Body of pancreas (tissue), 4 donors: ENCODE measurements at regions not wholly inside any gene's neighbourhood (a gene's known extent, or its start where the extent isn't known, plus 50 kb on each side); places are given as distances from the start of the nearest gene placed in this dataset.
"Not testable (repeated sequence)": the region's sequence is repeated elsewhere in the genome, so short reads cannot be mapped to it uniquely, and the experiment has no call there.

Source experiments
- ATAC-seq: fragments of 150-250 bp; one replicate; pipeline ENCODE4 v1.9.1; 2016
- DNase-seq, 4 donors: peaks; one replicate each; pipeline ENCODE4 v3.0.0-alpha.2; 2019
- H3K27ac ChIP-seq, 4 donors: fragments of 200-600 bp; sonication (generic); 1 replicate in 3 of 4; 2 replicates in 1 of 4; pipeline versions ENCODE4 v1.5.1 to v1.6.1; 2016 to 2019; ENCODE audit warnings: mild to moderate bottlenecking in 1 of 4, mixed read lengths in 1 of 4, moderate library complexity in 1 of 4
- H3K27me3 ChIP-seq, 2 donors: fragments of 200-600 bp; sonication (generic); one replicate each; pipeline ENCODE4 v1.6.0; 2016; ENCODE audit warnings: mild to moderate bottlenecking in 1 of 2
- H3K36me3 ChIP-seq, 2 donors: fragments of 200-600 bp; sonication (generic); replicated peaks in 1 of 2; 2 replicates each; pipeline ENCODE4 v1.5.1; 2016; ENCODE audit warnings: low read depth in 2 of 2; ENCODE audit not compliant: insufficient read depth in 1 of 2
- H3K4me1 ChIP-seq: fragments of 200-600 bp; sonication (generic); one replicate; pipeline ENCODE4 v1.6.0; 2016
- H3K4me3 ChIP-seq, 2 donors: fragments of 200-600 bp; sonication (generic); 1 replicate in 1 of 2; 2 replicates in 1 of 2; pipeline ENCODE4 v1.5.1; 2016 to 2019
- H3K9me3 ChIP-seq, 3 donors: fragments of 200-600 bp; sonication (generic); 1 replicate in 2 of 3; 2 replicates in 1 of 3; pipeline ENCODE4 v1.5.1; 2016
- POLR2A ChIP-seq, 3 donors: fragments of 450-650 bp; IDR thresholded peaks; one replicate each; pipeline ENCODE4 v1.6.1; 2016; ENCODE audit warnings: antibody characterized with exemption in 3 of 3, mild to moderate bottlenecking in 2 of 3
- WGBS, 2 donors: methylation state at CpG; one replicate each; pipeline ENCODE4 v1.1.5; 2017; 5-methylcytosine and 5-hydroxymethylcytosine counted together
- intact Hi-C: fragments of 100-400 bp; cut with DNase I; formaldehyde crosslinking; loops from one replicate; pipeline ENCODE4 v1.15.1; 2023
- TF ChIP-seq, protein P1 (sequence below), 7 experiments: fragments of 450-650 bp in 4 of 7; fragments of 200-600 bp in 3 of 7; sonication (generic) in 3 of 7; IDR thresholded peaks; one replicate each; pipeline ENCODE4 v1.5.1; 2016 to 2019; ENCODE audit warnings: antibody characterized with exemption in 7 of 7

- H3K9me3 ChIP-seq, result no peaks in the 10 kb centered on the region
- H3K36me3 ChIP-seq, result no peaks in the 10 kb centered on the region
- 60 to 76% methylated on average over 2 to 3 of the region's 3 CpGs for WGBS, 2 donors
- no peak for DNase-seq
- TF ChIP-seq POLR2A (IDR thresholded peaks at IDR 0.05), result no peak
- TF ChIP-seq, protein P1, sequence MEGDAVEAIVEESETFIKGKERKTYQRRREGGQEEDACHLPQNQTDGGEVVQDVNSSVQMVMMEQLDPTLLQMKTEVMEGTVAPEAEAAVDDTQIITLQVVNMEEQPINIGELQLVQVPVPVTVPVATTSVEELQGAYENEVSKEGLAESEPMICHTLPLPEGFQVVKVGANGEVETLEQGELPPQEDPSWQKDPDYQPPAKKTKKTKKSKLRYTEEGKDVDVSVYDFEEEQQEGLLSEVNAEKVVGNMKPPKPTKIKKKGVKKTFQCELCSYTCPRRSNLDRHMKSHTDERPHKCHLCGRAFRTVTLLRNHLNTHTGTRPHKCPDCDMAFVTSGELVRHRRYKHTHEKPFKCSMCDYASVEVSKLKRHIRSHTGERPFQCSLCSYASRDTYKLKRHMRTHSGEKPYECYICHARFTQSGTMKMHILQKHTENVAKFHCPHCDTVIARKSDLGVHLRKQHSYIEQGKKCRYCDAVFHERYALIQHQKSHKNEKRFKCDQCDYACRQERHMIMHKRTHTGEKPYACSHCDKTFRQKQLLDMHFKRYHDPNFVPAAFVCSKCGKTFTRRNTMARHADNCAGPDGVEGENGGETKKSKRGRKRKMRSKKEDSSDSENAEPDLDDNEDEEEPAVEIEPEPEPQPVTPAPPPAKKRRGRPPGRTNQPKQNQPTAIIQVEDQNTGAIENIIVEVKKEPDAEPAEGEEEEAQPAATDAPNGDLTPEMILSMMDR (IDR thresholded peaks at IDR 0.05), result no peak
- peaks cover 4% of the 10 kb centered on the region for H3K4me1 ChIP-seq
- no peak overlapping the region for H3K4me3 ChIP-seq
- no peaks in the 10 kb centered on the region for H3K27me3 ChIP-seq
- H3K27ac ChIP-seq, result no peak overlapping the region
- intact Hi-C loops, result no loop called here
- ATAC-seq, result no peak
Observed at GRCh38 chrX:55163171-55163570, 57.0 kb upstream of the PAGE5 start.

- H3K27ac ChIP-seq, H3K36me3 ChIP-seq, H3K4me1 ChIP-seq, intact Hi-C loops, DNase-seq, H3K27me3 ChIP-seq, ATAC-seq, H3K9me3 ChIP-seq, H3K4me3 ChIP-seq: not testable (repeated sequence)
- WGBS, 2 donors, result 55 to 64% methylated on average over 3 to 4 of the region's 4 CpGs
Observed at GRCh38 chrX:55165026-55165425, 55.1 kb upstream of the PAGE5 start.

DNA sequence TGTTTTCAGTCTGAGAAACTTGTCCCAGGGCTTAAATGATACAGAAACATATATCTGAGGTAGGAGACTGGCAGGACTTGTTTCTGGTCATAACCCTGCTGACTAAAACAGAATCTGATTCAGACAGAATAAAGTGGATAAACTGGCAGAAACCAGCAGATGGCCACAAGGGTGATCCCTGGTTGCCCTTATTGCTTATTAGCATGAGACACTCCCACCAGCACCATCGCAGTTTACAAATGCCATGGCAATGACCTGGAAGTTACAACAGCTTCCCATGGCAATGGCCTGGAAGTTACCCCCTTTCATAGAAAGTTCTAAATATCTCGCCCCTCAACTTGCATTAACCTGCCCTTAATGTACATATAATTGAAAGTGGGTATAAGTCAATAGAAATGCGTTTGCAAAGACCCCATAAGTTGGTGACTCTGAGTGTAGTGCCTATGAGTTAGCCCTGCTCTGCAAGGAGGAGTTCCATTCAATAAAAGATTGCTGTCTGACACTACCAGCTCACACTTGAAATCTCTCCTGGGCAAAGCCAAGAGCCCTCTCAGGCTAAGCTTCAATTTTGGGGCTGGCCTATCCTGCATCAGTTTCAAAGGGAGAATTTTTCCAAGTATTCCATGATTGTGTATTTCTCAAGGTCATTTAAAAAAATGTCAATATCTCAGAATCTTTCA is 52.9 kb upstream of the PAGE5 start:
- H3K4me1 ChIP-seq, result no peaks in the 10 kb centered on the region
- H3K4me3 ChIP-seq, result no peak overlapping the region
- WGBS, 2 donors, result 57 to 61% methylated on average over 3 of the region's 3 CpGs
- ATAC-seq (no peak), DNase-seq (no peak)
- no peaks in the 10 kb centered on the region for H3K27me3 ChIP-seq
- H3K27ac ChIP-seq, result no peak overlapping the region
- TF ChIP-seq, protein P1 (IDR thresholded peaks at IDR 0.05), result no peak
- no peak for TF ChIP-seq POLR2A (IDR thresholded peaks at IDR 0.05)
- no peaks in the 10 kb centered on the region for H3K9me3 ChIP-seq
- intact Hi-C loops, result no loop called here
- no peaks in the 10 kb centered on the region for H3K36me3 ChIP-seq

DNA sequence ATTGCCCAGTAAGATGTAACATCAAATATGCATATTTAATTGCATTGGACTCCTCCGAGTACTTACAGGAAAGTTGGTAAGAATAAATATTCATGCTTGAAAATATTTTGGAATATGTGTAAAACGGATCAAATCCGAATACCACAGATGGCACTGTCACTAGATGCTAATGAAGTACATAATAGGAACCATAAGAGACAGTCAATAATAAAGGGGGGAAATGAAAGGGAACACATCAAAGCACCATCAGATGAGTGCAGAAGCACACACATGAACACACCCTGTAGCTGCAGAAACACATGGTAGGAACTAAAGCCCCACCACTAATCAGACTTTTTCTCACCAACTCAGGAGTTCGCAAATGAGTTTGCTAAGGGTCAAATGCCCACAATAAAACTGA is 52.2 kb upstream of the PAGE5 start:
- Histone ChIP-seq H3K4me1 (no peaks in the 10 kb centered on the region), H3K9me3 (no peaks in the 10 kb centered on the region), H3K27ac (no peak overlapping the region), H3K4me3 (no peak overlapping the region), H3K36me3 (no peaks in the 10 kb centered on the region), H3K27me3 (no peaks in the 10 kb centered on the region)
- intact Hi-C loops, result no loop called here
- ATAC-seq, result no peak
- TF ChIP-seq, protein P1 (IDR thresholded peaks at IDR 0.05), result no peak
- TF ChIP-seq POLR2A (IDR thresholded peaks at IDR 0.05), result no peak
- 77 to 80% methylated on average over 4 of the region's 4 CpGs for WGBS, 2 donors
- no peak for DNase-seq

GRCh38 chrX:55169782-55170181 is 50.4 kb upstream of the PAGE5 start:
- Histone ChIP-seq H3K36me3 (no peaks in the 10 kb centered on the region), H3K9me3 (no peaks in the 10 kb centered on the region), H3K4me1 (no peaks in the 10 kb centered on the region), H3K27me3 (no peaks in the 10 kb centered on the region), H3K27ac (no peak overlapping the region), H3K4me3 (no peak overlapping the region)
- intact Hi-C loops, result loop anchor here (10.0 kb wide), 1 partner anchor 55 kb away; the partner anchor contains the start of gene PAGE5
- ATAC-seq (no peak), DNase-seq (no peak)
- no peak for TF ChIP-seq POLR2A (IDR thresholded peaks at IDR 0.05)
- TF ChIP-seq, protein P1 (IDR thresholded peaks at IDR 0.05), result no peak
